Epidermal melanocyte (primary cell): ENCODE measurements at regions not wholly inside any gene's neighbourhood (a gene's known extent, or its start where the extent isn't known, plus 50 kb on each side); places are given as distances from the start of the nearest gene placed in this dataset.

Experiments
- DNase-seq: peaks from one replicate; pipeline ENCODE4 v3.0.0; 2011; ENCODE audit warnings: low spot score; ENCODE audit not compliant: insufficient read length

DNA sequence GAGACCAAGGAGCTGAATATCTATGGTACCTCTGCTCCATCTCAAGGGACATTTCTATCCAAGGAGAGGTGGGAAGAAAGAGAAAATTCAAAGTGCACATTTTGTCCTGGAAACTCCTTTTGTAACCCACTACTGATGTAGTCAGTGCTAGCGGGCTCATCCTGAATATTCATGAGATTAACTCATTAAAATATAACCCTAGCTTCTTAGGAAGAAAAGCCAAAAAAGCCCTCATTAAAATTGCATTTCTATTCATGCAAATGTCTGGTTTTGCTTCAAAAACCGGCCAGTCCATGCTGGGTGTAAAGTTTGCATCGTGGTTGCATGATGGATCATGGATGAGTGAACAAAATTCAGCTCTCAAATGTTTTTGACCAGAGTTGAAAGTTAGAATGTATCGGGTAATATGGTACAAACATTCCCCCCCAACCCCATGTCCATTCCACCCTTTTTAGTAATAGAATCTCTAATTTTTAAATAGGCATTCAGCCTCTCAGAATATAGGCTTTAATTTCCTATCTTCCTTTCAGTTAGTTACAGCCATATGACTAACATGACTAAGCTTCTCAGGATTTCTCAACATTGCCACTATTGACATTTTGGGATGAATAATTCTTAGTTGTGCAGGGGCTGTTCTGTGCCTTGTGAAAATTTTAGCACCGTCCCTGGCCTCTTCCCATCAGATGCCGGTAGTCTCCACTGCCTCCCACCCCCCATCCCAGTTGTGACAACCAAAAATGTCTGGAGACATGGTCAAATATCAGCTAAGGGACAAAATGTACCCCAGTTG is 104.2 kb upstream of the RND3 start:
- no peak for DNase-seq

DNA sequence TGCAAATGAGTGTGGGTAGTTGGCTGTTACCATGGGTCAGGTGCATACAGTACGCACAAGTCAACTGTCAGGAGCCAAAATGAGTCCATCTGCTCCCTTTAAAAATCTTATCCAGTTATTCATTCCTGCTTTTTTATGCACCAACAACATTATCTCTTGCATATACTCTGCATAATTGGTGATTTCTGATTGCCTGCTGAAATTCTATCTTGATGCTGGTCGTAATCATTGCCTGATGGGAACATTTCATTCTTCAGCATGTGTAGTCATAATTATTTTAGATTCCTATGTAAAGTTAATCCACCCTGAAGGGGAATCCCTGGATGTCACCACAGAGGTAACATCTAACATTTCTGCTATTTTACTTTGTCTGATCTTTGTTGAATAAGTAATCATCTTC is 102.2 kb upstream of the RND3 start:
- no peak for DNase-seq

GRCh38 chr2:150588506-150588870 is 101.0 kb upstream of the RND3 start:
- no peak for DNase-seq

DNA sequence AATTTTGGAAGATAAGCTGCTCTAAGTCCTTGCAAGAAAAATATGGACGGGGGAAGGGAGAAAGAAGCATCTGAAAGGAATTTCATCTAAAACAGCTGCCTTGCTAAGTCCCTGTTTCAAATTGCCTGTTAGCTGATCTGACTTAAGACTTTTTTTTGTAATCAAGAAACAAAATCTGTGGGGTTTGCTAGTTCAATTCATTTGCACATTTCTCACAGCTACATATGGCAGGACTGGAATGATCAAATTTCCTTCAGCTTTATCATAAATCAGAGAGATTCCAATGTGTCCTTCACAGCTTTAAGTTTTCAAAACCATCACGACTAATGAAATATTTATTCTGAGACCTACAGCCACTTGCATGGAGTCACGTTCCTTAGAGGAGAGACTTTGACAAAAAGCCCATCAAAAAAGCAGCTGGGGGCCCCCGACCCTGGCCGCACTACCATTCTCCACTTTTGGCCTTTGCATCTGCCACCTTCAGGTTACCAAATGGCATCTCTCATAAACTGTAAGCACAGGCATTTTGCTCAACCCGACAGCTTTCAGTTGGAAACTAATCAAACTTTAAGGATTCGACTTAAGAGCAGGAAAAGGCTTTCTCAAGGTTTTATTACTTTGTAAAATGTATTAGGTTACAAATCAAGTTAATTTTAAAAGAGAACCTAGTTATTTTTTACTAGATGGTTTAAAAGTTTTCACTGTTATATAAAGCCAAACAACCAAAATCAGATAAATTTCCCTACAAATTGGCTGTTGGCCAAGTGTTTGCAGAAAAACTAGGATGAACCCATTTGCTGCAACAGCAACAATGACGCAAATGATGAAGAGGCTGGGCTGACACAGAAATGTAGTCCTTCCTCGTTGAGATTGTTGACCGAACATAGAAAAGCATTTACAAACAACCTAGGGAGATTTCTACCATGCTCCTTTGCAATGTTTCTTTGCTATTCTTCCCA is 100.4 kb upstream of the RND3 start:
- no peak for DNase-seq

DNA sequence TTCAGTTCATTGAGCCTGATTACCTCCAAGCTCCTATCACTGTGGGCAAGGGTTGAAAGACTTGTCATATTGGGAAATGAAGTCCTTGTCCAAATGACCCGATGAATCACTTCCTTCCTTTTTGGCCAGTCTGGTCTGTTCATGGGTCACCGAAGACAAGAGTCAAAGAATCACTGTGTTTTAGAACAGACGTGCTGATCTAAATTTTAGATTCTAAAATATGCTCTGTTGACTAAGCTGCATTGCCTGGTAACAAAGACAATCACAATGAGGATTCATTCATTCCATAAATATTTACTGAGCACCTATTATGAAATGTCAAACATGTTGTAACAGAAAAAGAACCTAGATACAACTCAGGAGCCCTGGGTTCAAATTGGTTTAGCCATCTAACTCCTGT is 99.4 kb upstream of the RND3 start:
- DNase-seq = no peak

- no peak for DNase-seq
These were observed 97.9 kb upstream of the RND3 start for GRCh38 chr2:150585221-150585971.

DNA sequence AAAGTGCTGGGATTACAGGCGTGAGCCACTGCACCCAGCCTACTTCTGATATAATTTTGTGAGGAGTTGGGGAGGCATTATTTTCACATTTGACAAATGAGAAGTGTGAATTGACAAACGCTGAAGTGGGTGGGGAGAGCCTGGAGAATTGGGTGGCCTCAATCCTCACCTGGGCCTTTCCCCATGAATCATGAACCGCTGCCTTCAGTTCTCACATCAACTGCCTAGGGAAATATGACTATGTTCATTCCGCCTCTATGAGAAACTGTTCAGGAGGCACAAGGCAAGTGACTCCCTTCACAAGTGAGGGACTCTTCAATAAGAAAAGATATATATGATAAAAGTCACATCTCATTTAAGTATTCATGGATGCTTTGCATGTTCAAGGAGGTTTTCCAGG is 96.6 kb upstream of the RND3 start:
- DNase-seq = no peak

- no peak for DNase-seq
These were observed 94.4 kb upstream of the RND3 start for GRCh38 chr2:150581717-150582472.

DNA sequence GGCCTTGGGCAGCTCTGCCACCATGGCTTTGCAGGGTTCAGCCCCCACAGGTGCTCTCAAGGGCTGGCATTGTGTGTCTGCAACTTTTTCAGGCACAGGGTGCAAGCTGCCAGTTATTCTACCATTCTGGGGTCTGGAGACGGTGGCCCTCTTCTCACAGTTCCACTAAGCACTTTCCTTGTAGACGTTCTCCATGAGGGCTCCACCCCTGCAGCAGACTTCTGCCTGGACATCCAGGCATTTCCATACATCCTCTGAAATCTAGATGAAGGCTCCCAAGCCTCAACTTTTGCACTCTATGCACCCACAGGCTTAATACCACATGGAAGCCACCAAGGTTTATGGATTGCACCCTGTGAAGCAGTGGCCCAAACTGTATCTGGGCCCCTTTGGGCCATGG is 91.0 kb upstream of the RND3 start:
- DNase-seq = no peak

GRCh38 chr2:150575861-150576260 is 88.4 kb upstream of the RND3 start:
- no peak for DNase-seq

- no peak for DNase-seq
These were observed 85.5 kb upstream of the RND3 start for GRCh38 chr2:150572961-150573395.

- no peak for DNase-seq
These were observed 84.8 kb upstream of the RND3 start for GRCh38 chr2:150572194-150572766.

GRCh38 chr2:150571121-150571520 is 83.7 kb upstream of the RND3 start:
- DNase-seq = no peak

- DNase-seq = no peak
These were observed 83.2 kb upstream of the RND3 start for GRCh38 chr2:150570712-150571111.

DNA sequence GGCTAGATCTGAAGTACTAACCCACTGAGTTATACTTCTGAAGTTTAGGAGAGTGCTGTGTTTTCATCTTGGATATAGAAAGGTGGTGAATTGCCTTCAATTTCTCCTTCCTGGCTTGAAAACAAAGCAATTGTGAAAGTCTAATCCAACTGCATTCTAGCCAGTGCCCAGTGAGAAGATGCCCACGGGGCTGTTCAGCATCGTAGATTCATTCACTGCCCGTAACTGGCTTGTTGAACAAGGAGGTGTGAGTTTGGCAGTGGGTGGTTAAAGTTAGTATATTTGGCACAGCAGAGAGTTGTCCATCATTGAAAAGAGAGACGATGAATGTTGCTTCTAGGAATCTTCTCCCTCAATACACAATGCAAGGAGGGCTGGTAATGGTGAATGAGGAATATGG is 82.3 kb upstream of the RND3 start:
- no peak for DNase-seq

- no peak for DNase-seq
These were observed 80.4 kb upstream of the RND3 start for GRCh38 chr2:150567771-150568301.

DNA sequence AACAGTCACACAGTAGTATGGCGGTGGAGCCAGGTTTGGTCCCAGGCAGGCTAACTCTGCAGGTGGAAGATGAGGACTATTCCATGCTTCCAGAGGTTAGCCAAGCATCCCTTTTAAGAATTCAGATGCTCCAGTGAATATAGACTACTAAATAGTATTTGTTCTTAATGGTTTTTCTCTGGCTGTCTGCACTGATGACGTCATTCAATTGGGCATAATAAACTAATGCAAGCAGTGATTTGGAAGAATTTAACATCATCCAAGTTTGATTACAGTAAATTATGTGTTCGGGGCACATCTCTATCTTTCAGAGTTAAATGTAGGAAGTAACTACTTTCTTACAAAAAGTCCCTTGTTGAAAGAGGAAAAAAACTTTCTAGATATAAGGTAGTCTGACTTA is 78.8 kb upstream of the RND3 start:
- no peak for DNase-seq

DNA sequence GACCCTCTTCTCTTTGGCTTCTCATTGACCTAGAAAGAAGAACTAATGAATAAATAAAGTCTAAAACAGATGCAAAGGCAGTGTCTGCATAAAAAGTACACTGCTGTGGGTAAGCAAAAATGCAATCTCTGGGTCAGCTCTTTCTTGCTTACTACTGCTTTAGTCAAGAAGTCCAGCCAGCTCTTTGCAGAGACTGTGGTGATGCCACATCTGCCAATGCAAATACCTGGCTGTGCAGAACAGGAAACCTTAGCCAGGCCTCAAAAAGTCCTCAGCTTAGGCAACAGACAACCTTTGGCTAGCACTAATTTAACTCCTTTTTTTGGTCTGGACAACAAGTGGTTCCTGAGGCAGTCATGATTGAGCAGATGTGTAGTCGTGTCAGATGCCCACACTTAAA is 73.6 kb upstream of the RND3 start:
- DNase-seq = no peak

- DNase-seq = no peak
These were observed 69.6 kb upstream of the RND3 start for GRCh38 chr2:150557020-150557600.
